AG04449 (cell line): ENCODE measurements at regions not wholly inside any gene's neighbourhood (a gene's known extent, or its start where the extent isn't known, plus 50 kb on each side); places are given as distances from the start of the nearest gene placed in this dataset.

ENCODE experiments used
- CTCF ChIA-PET: fragments of 350-600 bp; formaldehyde crosslinking; extraction: SDS; loops from one replicate; lab custom pipeline; 2021; ENCODE audit warnings: antibody characterized with exemption; lab: Yijun Ruan, JAX
- POLR2A ChIA-PET: fragments of 400-600, 350-600 bp; formaldehyde crosslinking; extraction: SDS; loops from one replicate; lab custom pipeline; 2020; ENCODE audit warnings: antibody characterized with exemption, inconsistent platforms; lab: Yijun Ruan, JAX
- DNase-seq: peaks from one replicate; pipeline ENCODE4 v3.0.0-alpha.2; 2010; ENCODE audit warnings: low read depth, low spot score
- H3K4me3 ChIP-seq: 2 replicates; pipeline ENCODE4 v1.5.1; 2011; ENCODE audit warnings: low read depth, mild to moderate bottlenecking, control low read depth, low read length
- TF ChIP-seq, protein P1 (sequence below): IDR thresholded peaks from one replicate; pipeline ENCODE4 v1.5.1; 2011; ENCODE audit warnings: mild to moderate bottlenecking, moderate library complexity, low read length, control low read depth, inconsistent platforms; ENCODE audit not compliant: insufficient read depth; ENCODE audit errors: missing control alignments

DNA sequence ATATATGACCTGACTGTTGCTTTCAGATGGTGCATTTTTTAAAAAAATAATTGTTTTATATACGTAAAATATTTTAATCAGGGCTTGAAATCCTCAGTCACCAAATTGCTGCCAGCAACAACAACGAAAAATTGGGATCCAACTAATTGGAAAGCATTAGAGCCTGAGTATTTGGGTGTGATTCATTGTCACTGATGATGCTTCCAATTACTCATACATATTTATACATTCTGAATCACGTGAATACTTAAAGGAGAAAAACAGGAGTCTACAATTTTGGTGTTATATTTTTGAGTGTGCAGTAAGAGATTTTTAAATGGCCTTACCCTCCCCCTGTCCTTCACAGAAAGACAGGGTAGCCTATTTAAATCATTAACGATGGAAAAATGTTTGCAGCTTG is 765.6 kb upstream of the TENM3 start:
- POLR2A ChIA-PET = no interaction called here
- DNase-seq = no peak
- CTCF ChIA-PET = interaction anchor here (0.6 to 4.7 kb wide), 2 partner anchors 28 to 51 kb away, joined by 3 to 14 read pairs; no protein-coding TSS in a partner anchor

DNA sequence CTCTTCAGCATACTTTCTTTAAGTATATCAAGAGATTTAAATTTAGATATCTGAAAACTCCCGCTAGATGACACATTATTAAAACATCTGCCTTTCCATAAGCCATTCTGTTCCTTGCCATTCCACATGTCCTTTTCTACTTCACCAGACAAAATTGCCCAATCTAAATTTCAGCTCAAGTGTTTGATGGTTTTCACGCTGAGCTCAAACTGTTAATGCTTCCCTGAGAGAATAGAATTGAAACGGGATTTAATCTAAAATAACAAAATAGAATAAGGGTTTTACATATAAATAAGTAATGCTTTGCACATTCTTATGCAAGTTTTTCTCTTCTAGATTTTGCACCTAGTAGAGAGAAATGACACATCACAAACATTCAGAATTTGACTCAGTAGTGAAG is 764.5 kb upstream of the TENM3 start:
- H3K4me3 ChIP-seq = no peak overlapping the region
- CTCF ChIA-PET = interaction anchor here (4.7 kb wide), 1 partner anchor 50 kb away, joined by 14 read pairs; no protein-coding TSS in a partner anchor
- TF ChIP-seq, protein P1, sequence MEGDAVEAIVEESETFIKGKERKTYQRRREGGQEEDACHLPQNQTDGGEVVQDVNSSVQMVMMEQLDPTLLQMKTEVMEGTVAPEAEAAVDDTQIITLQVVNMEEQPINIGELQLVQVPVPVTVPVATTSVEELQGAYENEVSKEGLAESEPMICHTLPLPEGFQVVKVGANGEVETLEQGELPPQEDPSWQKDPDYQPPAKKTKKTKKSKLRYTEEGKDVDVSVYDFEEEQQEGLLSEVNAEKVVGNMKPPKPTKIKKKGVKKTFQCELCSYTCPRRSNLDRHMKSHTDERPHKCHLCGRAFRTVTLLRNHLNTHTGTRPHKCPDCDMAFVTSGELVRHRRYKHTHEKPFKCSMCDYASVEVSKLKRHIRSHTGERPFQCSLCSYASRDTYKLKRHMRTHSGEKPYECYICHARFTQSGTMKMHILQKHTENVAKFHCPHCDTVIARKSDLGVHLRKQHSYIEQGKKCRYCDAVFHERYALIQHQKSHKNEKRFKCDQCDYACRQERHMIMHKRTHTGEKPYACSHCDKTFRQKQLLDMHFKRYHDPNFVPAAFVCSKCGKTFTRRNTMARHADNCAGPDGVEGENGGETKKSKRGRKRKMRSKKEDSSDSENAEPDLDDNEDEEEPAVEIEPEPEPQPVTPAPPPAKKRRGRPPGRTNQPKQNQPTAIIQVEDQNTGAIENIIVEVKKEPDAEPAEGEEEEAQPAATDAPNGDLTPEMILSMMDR = no peak
- POLR2A ChIA-PET = no interaction called here
- no peak for DNase-seq

More for the DNA sequence above, 765.6 kb upstream of the TENM3 start:
- H3K4me3 ChIP-seq = no peak overlapping the region
- TF ChIP-seq, protein P1 = no peak

DNA sequence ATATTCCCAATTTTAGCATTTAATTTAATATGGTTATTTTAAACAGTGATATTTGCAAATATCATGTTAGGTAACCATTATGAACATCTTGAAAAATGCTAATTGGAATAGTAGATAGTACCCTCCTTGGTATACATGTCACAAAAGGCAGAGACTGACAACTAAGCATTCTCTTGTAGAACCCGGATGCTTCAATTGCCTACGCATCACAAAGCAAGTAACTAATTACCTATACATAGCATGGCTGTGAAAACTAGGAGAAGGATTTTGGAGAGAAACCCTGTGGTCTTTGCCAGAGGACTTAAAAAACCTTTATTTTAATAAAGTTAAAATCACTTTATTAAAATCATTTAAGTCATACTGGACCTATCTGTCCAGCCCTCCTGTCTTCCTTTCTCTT is 764.1 kb upstream of the TENM3 start:
- TF ChIP-seq, protein P1 = no peak
- no peak overlapping the region for H3K4me3 ChIP-seq
- DNase-seq = no peak
- CTCF ChIA-PET = interaction anchor here (1.5 kb wide), 1 partner anchor 49 kb away, joined by 3 read pairs; no protein-coding TSS in a partner anchor
- POLR2A ChIA-PET = no interaction called here

DNA sequence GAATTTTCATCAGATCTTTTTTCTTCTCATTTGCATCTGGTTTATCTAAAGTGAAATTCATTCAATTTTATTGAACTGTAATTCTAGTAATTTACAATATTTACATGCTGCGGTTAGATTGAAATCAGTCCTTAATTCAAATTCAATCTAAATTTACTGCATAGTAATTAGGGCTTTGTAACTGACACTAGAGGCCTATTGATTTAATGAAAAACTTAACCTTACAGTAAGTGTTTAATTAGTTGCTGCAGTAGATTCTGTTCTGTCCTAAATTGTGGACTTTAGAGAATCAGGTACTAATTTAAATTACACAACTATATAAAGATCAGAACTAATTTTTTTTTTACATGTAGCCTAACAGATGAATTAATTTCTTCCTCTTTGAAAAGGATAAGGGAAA is 758.8 kb upstream of the TENM3 start:
- no peak for DNase-seq
- POLR2A ChIA-PET = no interaction called here
- H3K4me3 ChIP-seq = no peak overlapping the region
- TF ChIP-seq, protein P1 = no peak
- CTCF ChIA-PET = no interaction called here

DNA sequence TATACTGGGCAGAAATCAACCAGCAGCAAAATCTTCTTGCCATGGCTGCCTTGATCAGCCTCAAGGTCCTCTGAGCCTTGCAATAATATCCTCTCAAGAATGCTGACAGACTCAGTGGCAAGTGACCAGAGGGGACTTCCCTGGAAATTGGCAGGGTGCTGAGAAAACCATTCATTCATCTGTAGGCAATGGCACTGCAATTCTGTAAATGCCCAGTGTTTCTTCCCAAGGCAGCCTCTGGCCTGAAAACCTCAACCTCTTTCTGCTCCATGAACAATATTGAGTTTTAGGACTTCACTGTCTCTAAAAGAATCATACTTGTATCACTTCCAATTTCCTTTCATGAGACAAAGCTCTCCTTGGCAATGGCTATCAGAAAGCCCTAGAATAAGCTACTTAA is 754.3 kb upstream of the TENM3 start:
- DNase-seq = no peak
- CTCF ChIA-PET = interaction anchor here (1.1 kb wide), 1 partner anchor 39 kb away, joined by 3 read pairs; no protein-coding TSS in a partner anchor
- TF ChIP-seq, protein P1 = no peak

DNA sequence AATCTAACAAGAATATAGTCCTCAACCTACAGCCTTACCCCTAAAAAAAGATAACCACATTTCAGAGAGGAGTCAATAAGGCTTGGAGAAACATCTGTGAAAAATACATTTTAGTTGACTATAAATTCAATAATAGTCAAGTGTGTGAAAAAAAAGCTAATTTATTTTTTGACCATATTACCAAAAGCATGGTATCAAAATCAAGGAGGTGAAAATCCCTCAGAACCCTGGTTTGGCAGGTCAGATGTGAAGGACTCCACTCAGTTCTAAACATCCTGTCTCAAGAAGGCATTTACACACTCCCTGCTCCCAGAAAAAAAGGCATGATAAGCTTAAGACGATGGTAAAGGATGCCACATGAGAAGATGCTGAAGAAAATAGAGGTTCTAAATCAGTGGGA is 745.1 kb upstream of the TENM3 start:
- CTCF ChIA-PET = no interaction called here

More for the DNA sequence above, 754.3 kb upstream of the TENM3 start:
- POLR2A ChIA-PET = no interaction called here
- H3K4me3 ChIP-seq = no peak overlapping the region

More for the DNA sequence above, 745.1 kb upstream of the TENM3 start:
- TF ChIP-seq, protein P1 = no peak
- no peak for DNase-seq
- POLR2A ChIA-PET = no interaction called here
- no peak overlapping the region for H3K4me3 ChIP-seq
